ENCODE measurements at regions not wholly inside any gene's neighbourhood (a gene's known extent, or its start where the extent isn't known, plus 50 kb on each side); places are given as distances from the start of the nearest gene placed in this dataset.

DNA sequence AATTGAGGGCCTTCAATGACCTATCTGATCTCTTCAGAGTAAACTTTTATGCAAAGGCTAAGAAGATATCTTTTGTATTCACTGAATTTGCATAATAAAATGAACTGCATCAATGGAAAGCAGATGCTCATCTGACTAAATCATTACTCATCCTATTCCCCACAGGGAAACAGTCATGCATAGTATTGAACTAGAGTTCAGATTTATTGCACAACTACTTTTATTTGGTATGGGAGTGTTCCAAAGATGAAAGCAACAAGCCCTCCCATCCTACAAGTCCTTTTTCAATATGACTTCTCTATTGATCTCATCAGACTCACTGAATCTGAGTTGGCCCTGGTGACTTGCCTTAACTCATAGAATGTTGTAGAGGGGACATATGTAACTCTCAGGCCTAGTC, 159.8 kb downstream of the KITLG start:
- no peak for TF ChIP-seq POLR2A (IDR thresholded peaks at IDR 0.05)
- TF ChIP-seq, protein P1, sequence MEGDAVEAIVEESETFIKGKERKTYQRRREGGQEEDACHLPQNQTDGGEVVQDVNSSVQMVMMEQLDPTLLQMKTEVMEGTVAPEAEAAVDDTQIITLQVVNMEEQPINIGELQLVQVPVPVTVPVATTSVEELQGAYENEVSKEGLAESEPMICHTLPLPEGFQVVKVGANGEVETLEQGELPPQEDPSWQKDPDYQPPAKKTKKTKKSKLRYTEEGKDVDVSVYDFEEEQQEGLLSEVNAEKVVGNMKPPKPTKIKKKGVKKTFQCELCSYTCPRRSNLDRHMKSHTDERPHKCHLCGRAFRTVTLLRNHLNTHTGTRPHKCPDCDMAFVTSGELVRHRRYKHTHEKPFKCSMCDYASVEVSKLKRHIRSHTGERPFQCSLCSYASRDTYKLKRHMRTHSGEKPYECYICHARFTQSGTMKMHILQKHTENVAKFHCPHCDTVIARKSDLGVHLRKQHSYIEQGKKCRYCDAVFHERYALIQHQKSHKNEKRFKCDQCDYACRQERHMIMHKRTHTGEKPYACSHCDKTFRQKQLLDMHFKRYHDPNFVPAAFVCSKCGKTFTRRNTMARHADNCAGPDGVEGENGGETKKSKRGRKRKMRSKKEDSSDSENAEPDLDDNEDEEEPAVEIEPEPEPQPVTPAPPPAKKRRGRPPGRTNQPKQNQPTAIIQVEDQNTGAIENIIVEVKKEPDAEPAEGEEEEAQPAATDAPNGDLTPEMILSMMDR (IDR thresholded peaks at IDR 0.05): no peak

Measured in adrenal gland (tissue), 5 donors.